ENCODE measurements at regions not wholly inside any gene's neighbourhood (a gene's known extent, or its start where the extent isn't known, plus 50 kb on each side); places are given as distances from the start of the nearest gene placed in this dataset.
"Not testable (repeated sequence)": the region's sequence is repeated elsewhere in the genome, so short reads cannot be mapped to it uniquely, and the experiment has no call there.

- DNase-seq (ENCODE audit: low read depth), result no peak
These were observed 95.3 kb upstream of the CXCL13 start for GRCh38 chr4:77510367-77510766.

- DNase-seq (ENCODE audit: low read depth), result no peak
These were observed 80.1 kb upstream of the CXCL13 start for GRCh38 chr4:77525538-77525937.

- DNase-seq (ENCODE audit: low read depth), result not testable (repeated sequence)
These were observed 77.7 kb upstream of the CXCL13 start for GRCh38 chr4:77527900-77528299.

- DNase-seq (ENCODE audit: low read depth), result no peak
These were observed 67.5 kb upstream of the CXCL13 start for GRCh38 chr4:77538144-77538543.

- no peak for DNase-seq (ENCODE audit: low read depth)
These were observed 67.0 kb upstream of the CXCL13 start for GRCh38 chr4:77538574-77539157.

Data from T follicular helper cell (primary cell).